H1 (cell line): ENCODE measurements at regions not wholly inside any gene's neighbourhood (a gene's known extent, or its start where the extent isn't known, plus 50 kb on each side); places are given as distances from the start of the nearest gene placed in this dataset.

Experiments
- CTCF ChIA-PET: fragments of 300-600 bp; sonication (Branson Sonifier 250); formaldehyde crosslinking; loops from one replicate; lab custom pipeline; 2021; ENCODE audit not compliant: partially characterized antibody; lab: Charles Lee
- POLR2A ChIA-PET: fragments of 300-600 bp; sonication (Branson Sonifier 250); formaldehyde crosslinking; loops from one replicate; lab custom pipeline; 2021; ENCODE audit warnings: inconsistent platforms; ENCODE audit not compliant: partially characterized antibody; lab: Charles Lee
- DNase-seq, 2 experiments: peaks; one replicate each; pipeline versions ENCODE4 v3.0.0 to v3.0.0-alpha.2; 2010 to 2022; ENCODE audit warnings: low spot score in 2 of 2, low read depth in 1 of 2, mixed read lengths in 1 of 2
- FAIRE-seq: peaks from 2 replicates; lab custom pipeline; 2011; peaks lifted over from hg19 to GRCh38; lab: Jason Lieb, UNC
- H2AFZ ChIP-seq: 2 replicates; pipeline ENCODE4 v1.8.1; 2012; ENCODE audit warnings: low read length, inconsistent platforms
- H2AK5ac ChIP-seq: 2 replicates; pipeline ENCODE4 v1.6.1; 2013; ENCODE audit warnings: low read depth, low read length
- H2BK120ac ChIP-seq: replicated peaks from 2 replicates; pipeline ENCODE3; 2013; ENCODE audit warnings: low read depth, low read length, inconsistent platforms
- H2BK12ac ChIP-seq: 2 replicates; pipeline ENCODE4 v1.6.1; 2013; ENCODE audit warnings: low read depth, low read length
- H2BK15ac ChIP-seq: 2 replicates; pipeline ENCODE4 v1.6.1; 2013; ENCODE audit warnings: low read length
- H2BK20ac ChIP-seq: 2 replicates; pipeline ENCODE4 v1.6.1; 2013; ENCODE audit warnings: low read length
- H2BK5ac ChIP-seq: 2 replicates; pipeline ENCODE4 v1.6.1; 2013; ENCODE audit warnings: low read depth, low read length
- H3K14ac ChIP-seq: 2 replicates; pipeline ENCODE4 v1.6.1; 2013; ENCODE audit warnings: inconsistent platforms; ENCODE audit not compliant: insufficient read length
- H3K18ac ChIP-seq: 2 replicates; pipeline ENCODE4 v1.6.1; 2013; ENCODE audit warnings: low read length; ENCODE audit errors: extremely low read depth
- H3K23ac ChIP-seq: 2 replicates; pipeline ENCODE4 v1.6.1; 2013; ENCODE audit warnings: inconsistent platforms; ENCODE audit not compliant: insufficient read length
- H3K23me2 ChIP-seq: 2 replicates; pipeline ENCODE4 v1.6.1; 2013; ENCODE audit warnings: low read depth, low read length
- H3K27ac ChIP-seq: 2 replicates; pipeline ENCODE4 v1.6.1; 2011; ENCODE audit warnings: low read depth, low read length, inconsistent platforms
- H3K27me3 ChIP-seq, 4 experiments: replicated peaks in 1 of 4; 1 replicate in 1 of 4; 2 replicates in 3 of 4; pipeline versions ENCODE4 v1.6.1 to v1.8.1; 2011 to 2013; ENCODE audit warnings: low read length in 3 of 4, mild to moderate bottlenecking in 3 of 4, inconsistent platforms in 2 of 4, mixed read lengths in 2 of 4, moderate library complexity in 1 of 4; ENCODE audit not compliant: control insufficient read depth in 3 of 4, insufficient read depth in 3 of 4; ENCODE audit errors: extremely low read depth in 1 of 4
- H3K36me3 ChIP-seq, 4 experiments: 2 replicates each; pipeline versions ENCODE4 v1.6.1 to v1.8.1; 2011 to 2013; ENCODE audit warnings: mild to moderate bottlenecking in 4 of 4, low read length in 3 of 4, moderate library complexity in 2 of 4, control low read depth in 1 of 4, inconsistent platforms in 1 of 4; ENCODE audit not compliant: insufficient read depth in 4 of 4, control insufficient read depth in 2 of 4
- H3K4ac ChIP-seq: replicated peaks from 2 replicates; pipeline ENCODE3; 2013; ENCODE audit warnings: low read length, low read depth, mixed read lengths, inconsistent platforms; ENCODE audit not compliant: insufficient read length
- H3K4me1 ChIP-seq, 4 experiments: replicated peaks in 1 of 4; 1 replicate in 1 of 4; 2 replicates in 3 of 4; pipeline versions ENCODE4 v1.6.1 to v1.8.1; 2011 to 2013; ENCODE audit warnings: low read length in 3 of 4, inconsistent platforms in 2 of 4, mixed read lengths in 1 of 4; ENCODE audit not compliant: insufficient read depth in 4 of 4, control insufficient read depth in 3 of 4
- H3K4me2 ChIP-seq, 2 experiments: 2 replicates each; pipeline versions ENCODE4 v1.6.1 to v1.8.1; 2011 to 2013; ENCODE audit warnings: low read depth in 2 of 2, low read length in 2 of 2, control low read depth in 1 of 2, inconsistent platforms in 1 of 2, mild to moderate bottlenecking in 1 of 2; ENCODE audit not compliant: insufficient read depth in 1 of 2
- H3K4me3 ChIP-seq, 4 experiments: fragments of 200-600, 300-600 bp in 1 of 4; sonication (generic), shearing (Covaris generic), sonication (Bioruptor Twin) in 1 of 4; 2 replicates each; pipeline versions ENCODE4 v1.5.1 to v1.8.1; 2011 to 2016; ENCODE audit warnings: low read length in 4 of 4, low read depth in 3 of 4, control low read depth in 2 of 4, inconsistent platforms in 2 of 4, mild to moderate bottlenecking in 2 of 4, mixed read lengths in 1 of 4, moderate library complexity in 1 of 4; ENCODE audit not compliant: insufficient read depth in 2 of 4; ENCODE audit errors: extremely low read depth in 1 of 4
- H3K56ac ChIP-seq: replicated peaks from 2 replicates; pipeline ENCODE3; 2013; ENCODE audit warnings: low read depth, mild to moderate bottlenecking, mixed read lengths, low read length, inconsistent platforms; ENCODE audit not compliant: insufficient read length
- H3K79me1 ChIP-seq: 2 replicates; pipeline ENCODE4 v1.6.1; 2013; ENCODE audit warnings: low read depth, low read length, control low read depth
- H3K79me2 ChIP-seq, 2 experiments: 2 replicates each; pipeline versions ENCODE4 v1.6.1 to v1.8.1; 2012 to 2013; ENCODE audit warnings: low read length in 2 of 2, mild to moderate bottlenecking in 2 of 2, inconsistent platforms in 1 of 2; ENCODE audit not compliant: insufficient read depth in 2 of 2, control insufficient read depth in 1 of 2
- H3K9ac ChIP-seq, 4 experiments: replicated peaks in 1 of 4; 1 replicate in 1 of 4; 2 replicates in 3 of 4; pipeline versions ENCODE4 v1.6.1 to v1.8.1; 2011 to 2013; ENCODE audit warnings: low read depth in 3 of 4, low read length in 3 of 4, control low read depth in 2 of 4, mild to moderate bottlenecking in 2 of 4, moderate library complexity in 2 of 4, inconsistent platforms in 1 of 4; ENCODE audit errors: extremely low read depth in 1 of 4
- H3K9me3 ChIP-seq, 2 experiments: 2 replicates each; pipeline versions ENCODE4 v1.6.1 to v1.8.1; 2012 to 2013; ENCODE audit warnings: mild to moderate bottlenecking in 2 of 2, moderate library complexity in 2 of 2, control low read depth in 1 of 2, inconsistent platforms in 1 of 2, low read depth in 1 of 2, low read length in 1 of 2, mixed read lengths in 1 of 2; ENCODE audit not compliant: insufficient read depth in 2 of 2
- H4K20me1 ChIP-seq, 2 experiments: replicated peaks in 1 of 2; 2 replicates each; pipeline versions ENCODE3 to v1.8.1; 2011 to 2013; ENCODE audit warnings: inconsistent platforms in 2 of 2, low read length in 2 of 2, mild to moderate bottlenecking in 1 of 2; ENCODE audit not compliant: insufficient read depth in 2 of 2, control insufficient read depth in 1 of 2
- H4K5ac ChIP-seq: 2 replicates; pipeline ENCODE4 v1.6.1; 2013; ENCODE audit warnings: low read length, low read depth, mixed read lengths, inconsistent platforms; ENCODE audit not compliant: insufficient read length
- H4K8ac ChIP-seq: 2 replicates; pipeline ENCODE4 v1.8.0; 2013; ENCODE audit warnings: mild to moderate bottlenecking, moderate library complexity, low read length, inconsistent platforms; ENCODE audit not compliant: insufficient read depth; ENCODE audit errors: extremely low read depth
- H4K91ac ChIP-seq: replicated peaks from 2 replicates; pipeline ENCODE3; 2013; ENCODE audit warnings: low read length, mixed read lengths, inconsistent platforms; ENCODE audit not compliant: insufficient read length
- CBX8 ChIP-seq: fragments of 300-800, 300-1000 bp; sonication (generic); IDR thresholded peaks from 2 replicates; pipeline ENCODE4 v1.7.1; 2016; ENCODE audit warnings: low read depth, low read length, borderline replicate concordance
- CEBPB ChIP-seq: IDR thresholded peaks from 2 replicates; pipeline ENCODE4 v1.6.1; 2012; ENCODE audit warnings: low read depth, low read length
- CTBP2 ChIP-seq: IDR thresholded peaks from 2 replicates; pipeline ENCODE4 v1.7.0; 2011; ENCODE audit warnings: borderline replicate concordance, mild to moderate bottlenecking, moderate library complexity, mixed read lengths, low read length; ENCODE audit not compliant: insufficient read depth, insufficient read length
- NRF1 ChIP-seq: IDR thresholded peaks from 2 replicates; pipeline ENCODE4 v1.6.1; 2011; ENCODE audit warnings: mild to moderate bottlenecking, low read depth, low read length, improper control_type of control experiment
- POLR2A ChIP-seq, 2 experiments: IDR thresholded peaks; 1 replicate in 1 of 2; 2 replicates in 1 of 2; pipeline ENCODE4 v1.6.1; 2011; ENCODE audit warnings: low read depth in 2 of 2, low read length in 2 of 2, mild to moderate bottlenecking in 2 of 2; ENCODE audit errors: control extremely low read depth in 1 of 2
- TAF7 ChIP-seq: optimal IDR thresholded peaks from 2 replicates; pipeline ENCODE3; 2011; ENCODE audit warnings: low read depth, mild to moderate bottlenecking, inconsistent platforms, low read length, moderate library complexity, borderline replicate concordance
- TBP ChIP-seq: IDR thresholded peaks from 2 replicates; pipeline ENCODE4 v1.6.1; 2011; ENCODE audit warnings: low read depth, low read length, improper control_type of control experiment
- TCF12 ChIP-seq: IDR thresholded peaks from 2 replicates; pipeline ENCODE4 v1.6.1; 2011; ENCODE audit warnings: low read depth, mild to moderate bottlenecking, low read length
- WGBS, 2 experiments: shearing (Covaris generic) in 1 of 2; methylation state at CpG; one replicate each; pipeline versions ENCODE4 v1.1.6 to v1.1.7; 2013 to 2015; ENCODE audit warnings: low lambda C conversion rate in 2 of 2, mixed read lengths in 2 of 2, inconsistent platforms in 1 of 2, low coverage in 1 of 2, missing lambda C conversion rate in 1 of 2; ENCODE audit not compliant: insufficient replicate concordance in 2 of 2, insufficient coverage in 1 of 2, insufficient read length in 1 of 2; ENCODE audit errors: extremely low coverage in 1 of 2, missing lambda C conversion rate in 1 of 2; 5-methylcytosine and 5-hydroxymethylcytosine counted together
- TF ChIP-seq, protein P1 (sequence below): IDR thresholded peaks from 2 replicates; pipeline ENCODE4 v1.6.1; 2012; ENCODE audit warnings: low read length, inconsistent platforms
- TF ChIP-seq, protein P2 (sequence below): IDR thresholded peaks from 2 replicates; pipeline ENCODE4 v1.6.1; 2011; ENCODE audit warnings: low read length, improper control_type of control experiment
- TF ChIP-seq, protein P3 (sequence below): IDR thresholded peaks from 2 replicates; pipeline ENCODE4 v1.6.1; 2011; ENCODE audit warnings: low read depth, mild to moderate bottlenecking, low read length; ENCODE audit not compliant: insufficient read depth

DNA sequence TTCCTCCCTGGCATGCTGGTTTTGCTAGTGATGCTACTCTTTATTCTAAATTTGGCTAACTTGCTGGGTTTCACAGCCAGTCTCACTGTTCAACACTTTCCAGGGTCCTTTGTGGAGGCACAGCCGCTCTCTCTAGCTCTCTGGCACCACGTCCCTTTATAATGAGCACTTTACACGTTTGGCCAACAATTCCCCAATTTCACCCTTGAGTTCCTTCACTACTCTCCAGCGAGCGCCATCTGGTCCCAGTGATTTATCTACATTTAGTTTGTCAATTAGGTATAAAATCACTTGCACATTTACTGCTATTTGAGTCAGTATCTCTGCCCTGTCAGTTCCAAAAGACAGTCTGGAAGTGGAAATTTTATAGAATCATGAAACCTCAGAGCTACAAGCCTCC lies 241.9 kb upstream of the MOCS1 start:
- no peak overlapping the region for H3K23ac ChIP-seq
- ChIA-PET POLR2A (no interaction called here), CTCF (interaction anchor here (0.8 to 1.3 kb wide), 2 partner anchors 9 to 80 kb away, joined by 3 read pairs; no protein-coding TSS in a partner anchor)
- TF ChIP-seq, protein P1, sequence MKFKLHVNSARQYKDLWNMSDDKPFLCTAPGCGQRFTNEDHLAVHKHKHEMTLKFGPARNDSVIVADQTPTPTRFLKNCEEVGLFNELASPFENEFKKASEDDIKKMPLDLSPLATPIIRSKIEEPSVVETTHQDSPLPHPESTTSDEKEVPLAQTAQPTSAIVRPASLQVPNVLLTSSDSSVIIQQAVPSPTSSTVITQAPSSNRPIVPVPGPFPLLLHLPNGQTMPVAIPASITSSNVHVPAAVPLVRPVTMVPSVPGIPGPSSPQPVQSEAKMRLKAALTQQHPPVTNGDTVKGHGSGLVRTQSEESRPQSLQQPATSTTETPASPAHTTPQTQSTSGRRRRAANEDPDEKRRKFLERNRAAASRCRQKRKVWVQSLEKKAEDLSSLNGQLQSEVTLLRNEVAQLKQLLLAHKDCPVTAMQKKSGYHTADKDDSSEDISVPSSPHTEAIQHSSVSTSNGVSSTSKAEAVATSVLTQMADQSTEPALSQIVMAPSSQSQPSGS = no peak
- TF ChIP-seq TAF7 = no peak
- TF ChIP-seq, protein P2, sequence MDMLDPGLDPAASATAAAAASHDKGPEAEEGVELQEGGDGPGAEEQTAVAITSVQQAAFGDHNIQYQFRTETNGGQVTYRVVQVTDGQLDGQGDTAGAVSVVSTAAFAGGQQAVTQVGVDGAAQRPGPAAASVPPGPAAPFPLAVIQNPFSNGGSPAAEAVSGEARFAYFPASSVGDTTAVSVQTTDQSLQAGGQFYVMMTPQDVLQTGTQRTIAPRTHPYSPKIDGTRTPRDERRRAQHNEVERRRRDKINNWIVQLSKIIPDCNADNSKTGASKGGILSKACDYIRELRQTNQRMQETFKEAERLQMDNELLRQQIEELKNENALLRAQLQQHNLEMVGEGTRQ = no peak
- TF ChIP-seq CEBPB = no peak
- TF ChIP-seq TBP = no peak
- no peak for TF ChIP-seq CBX8
- TF ChIP-seq TCF12 = no peak
- no peak for TF ChIP-seq CTBP2
- TF ChIP-seq POLR2A (IDR thresholded peaks at IDR 0.05; ENCODE audit: control extremely low read depth in 1 of 2, low read depth in 2 of 2, low read length in 2 of 2) = no peak
- TF ChIP-seq, protein P3, sequence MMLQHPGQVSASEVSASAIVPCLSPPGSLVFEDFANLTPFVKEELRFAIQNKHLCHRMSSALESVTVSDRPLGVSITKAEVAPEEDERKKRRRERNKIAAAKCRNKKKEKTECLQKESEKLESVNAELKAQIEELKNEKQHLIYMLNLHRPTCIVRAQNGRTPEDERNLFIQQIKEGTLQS = no peak
- no peak for TF ChIP-seq NRF1

More for the DNA sequence above, 241.9 kb upstream of the MOCS1 start:
- no peak overlapping the region for H2AK5ac ChIP-seq
- no peak overlapping the region for H3K9ac ChIP-seq
- H3K79me1 ChIP-seq = no peaks in the 10 kb centered on the region
- no peaks in the 10 kb centered on the region; the same call in 1 of the 2 replicates for H3K23me2 ChIP-seq
- H3K27ac ChIP-seq = no peak overlapping the region
- no peak overlapping the region for H3K4ac ChIP-seq
- H2AFZ ChIP-seq = no peak overlapping the region
- H4K91ac ChIP-seq = no peak overlapping the region
- no peak overlapping the region for H3K4me2 ChIP-seq
- DNase-seq = no peak
- no peak overlapping the region for H3K18ac ChIP-seq
- 91% methylated on average over 5 of the region's 5 CpGs; no CpG with 5 or more reads in 1 of the 2 experiments for WGBS, 2 experiments
- H4K8ac ChIP-seq = no peak overlapping the region
- H3K36me3 ChIP-seq = no peaks in the 10 kb centered on the region; a peak in 1 of 8 replicates
- H4K20me1 ChIP-seq = no peaks in the 10 kb centered on the region
- no peak overlapping the region for H3K14ac ChIP-seq
- H3K4me3 ChIP-seq = no peak overlapping the region
- no peak overlapping the region for H4K5ac ChIP-seq
- no peak overlapping the region for H2BK12ac ChIP-seq
- peak overlapping the region; percentile 52; the same call in 1 of the 2 replicates for H2BK20ac ChIP-seq
- no peak overlapping the region for H2BK5ac ChIP-seq
- no peak overlapping the region; the same call in 1 of the 2 replicates for H2BK15ac ChIP-seq
- H3K27me3 ChIP-seq = no peaks in the 10 kb centered on the region
- H3K4me1 ChIP-seq = peaks cover 0 to 16% (median 7%) of the 10 kb centered on the region in 4 experiments; a peak in 5 of 7 replicates
- H2BK120ac ChIP-seq = no peak overlapping the region
- FAIRE-seq = no peak
- H3K56ac ChIP-seq = no peak overlapping the region
- no peaks in the 10 kb centered on the region for H3K79me2 ChIP-seq
- H3K9me3 ChIP-seq = no peaks in the 10 kb centered on the region; a peak in 1 of 4 replicates
